ENCODE measurements at regions not wholly inside any gene's neighbourhood (a gene's known extent, or its start where the extent isn't known, plus 50 kb on each side); places are given as distances from the start of the nearest gene placed in this dataset.

DNA sequence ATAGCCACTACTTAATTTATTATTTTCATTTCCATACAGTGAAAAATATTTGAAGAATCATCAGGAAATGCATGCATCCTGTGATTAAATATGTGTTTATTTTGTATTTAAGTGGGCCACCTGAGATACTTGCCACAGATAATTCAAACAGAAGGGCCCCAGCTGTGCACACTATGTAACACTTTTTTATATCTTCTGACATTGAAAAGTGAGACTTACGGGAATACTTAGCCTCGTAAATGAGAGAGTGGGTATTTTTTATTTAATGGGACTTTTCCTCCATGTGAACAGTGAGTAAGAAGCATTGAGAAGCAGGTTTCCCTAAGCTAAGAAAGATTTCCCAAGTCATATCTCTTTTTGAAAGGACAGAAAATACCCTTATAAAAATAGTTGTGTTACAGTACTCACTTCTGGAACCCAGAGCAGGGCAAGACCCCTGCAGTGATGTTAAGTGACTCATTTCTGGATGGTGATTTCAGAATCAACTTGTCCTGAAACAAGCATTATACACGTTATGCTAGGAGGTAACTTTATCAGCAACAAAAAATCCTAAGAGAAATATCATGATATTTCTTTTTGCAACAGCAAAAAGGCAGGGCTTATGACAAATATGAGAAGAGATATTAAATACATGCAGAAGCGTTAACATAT, 478.1 kb upstream of the CHORDC1 start:
- TF ChIP-seq, protein P1, sequence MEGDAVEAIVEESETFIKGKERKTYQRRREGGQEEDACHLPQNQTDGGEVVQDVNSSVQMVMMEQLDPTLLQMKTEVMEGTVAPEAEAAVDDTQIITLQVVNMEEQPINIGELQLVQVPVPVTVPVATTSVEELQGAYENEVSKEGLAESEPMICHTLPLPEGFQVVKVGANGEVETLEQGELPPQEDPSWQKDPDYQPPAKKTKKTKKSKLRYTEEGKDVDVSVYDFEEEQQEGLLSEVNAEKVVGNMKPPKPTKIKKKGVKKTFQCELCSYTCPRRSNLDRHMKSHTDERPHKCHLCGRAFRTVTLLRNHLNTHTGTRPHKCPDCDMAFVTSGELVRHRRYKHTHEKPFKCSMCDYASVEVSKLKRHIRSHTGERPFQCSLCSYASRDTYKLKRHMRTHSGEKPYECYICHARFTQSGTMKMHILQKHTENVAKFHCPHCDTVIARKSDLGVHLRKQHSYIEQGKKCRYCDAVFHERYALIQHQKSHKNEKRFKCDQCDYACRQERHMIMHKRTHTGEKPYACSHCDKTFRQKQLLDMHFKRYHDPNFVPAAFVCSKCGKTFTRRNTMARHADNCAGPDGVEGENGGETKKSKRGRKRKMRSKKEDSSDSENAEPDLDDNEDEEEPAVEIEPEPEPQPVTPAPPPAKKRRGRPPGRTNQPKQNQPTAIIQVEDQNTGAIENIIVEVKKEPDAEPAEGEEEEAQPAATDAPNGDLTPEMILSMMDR (IDR thresholded peaks at IDR 0.05) = no peak
- TF ChIP-seq CHD2 (IDR thresholded peaks at IDR 0.05; ENCODE audit: low read length, partially characterized antibody) (no peak), EP300 (IDR thresholded peaks at IDR 0.05; ENCODE audit: borderline replicate concordance in 1 of 2, low read depth in 1 of 2, low read length in 1 of 2) (no peak)
- TF ChIP-seq, protein P2, sequence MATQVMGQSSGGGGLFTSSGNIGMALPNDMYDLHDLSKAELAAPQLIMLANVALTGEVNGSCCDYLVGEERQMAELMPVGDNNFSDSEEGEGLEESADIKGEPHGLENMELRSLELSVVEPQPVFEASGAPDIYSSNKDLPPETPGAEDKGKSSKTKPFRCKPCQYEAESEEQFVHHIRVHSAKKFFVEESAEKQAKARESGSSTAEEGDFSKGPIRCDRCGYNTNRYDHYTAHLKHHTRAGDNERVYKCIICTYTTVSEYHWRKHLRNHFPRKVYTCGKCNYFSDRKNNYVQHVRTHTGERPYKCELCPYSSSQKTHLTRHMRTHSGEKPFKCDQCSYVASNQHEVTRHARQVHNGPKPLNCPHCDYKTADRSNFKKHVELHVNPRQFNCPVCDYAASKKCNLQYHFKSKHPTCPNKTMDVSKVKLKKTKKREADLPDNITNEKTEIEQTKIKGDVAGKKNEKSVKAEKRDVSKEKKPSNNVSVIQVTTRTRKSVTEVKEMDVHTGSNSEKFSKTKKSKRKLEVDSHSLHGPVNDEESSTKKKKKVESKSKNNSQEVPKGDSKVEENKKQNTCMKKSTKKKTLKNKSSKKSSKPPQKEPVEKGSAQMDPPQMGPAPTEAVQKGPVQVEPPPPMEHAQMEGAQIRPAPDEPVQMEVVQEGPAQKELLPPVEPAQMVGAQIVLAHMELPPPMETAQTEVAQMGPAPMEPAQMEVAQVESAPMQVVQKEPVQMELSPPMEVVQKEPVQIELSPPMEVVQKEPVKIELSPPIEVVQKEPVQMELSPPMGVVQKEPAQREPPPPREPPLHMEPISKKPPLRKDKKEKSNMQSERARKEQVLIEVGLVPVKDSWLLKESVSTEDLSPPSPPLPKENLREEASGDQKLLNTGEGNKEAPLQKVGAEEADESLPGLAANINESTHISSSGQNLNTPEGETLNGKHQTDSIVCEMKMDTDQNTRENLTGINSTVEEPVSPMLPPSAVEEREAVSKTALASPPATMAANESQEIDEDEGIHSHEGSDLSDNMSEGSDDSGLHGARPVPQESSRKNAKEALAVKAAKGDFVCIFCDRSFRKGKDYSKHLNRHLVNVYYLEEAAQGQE (IDR thresholded peaks at IDR 0.05; ENCODE audit: low read depth, low read length) = no peak

All from SK-N-SH (cell line).